MM.1S (cell line): ENCODE measurements at regions not wholly inside any gene's neighbourhood (a gene's known extent, or its start where the extent isn't known, plus 50 kb on each side); places are given as distances from the start of the nearest gene placed in this dataset.

ENCODE experiments used
- DNase-seq: peaks from one replicate; pipeline ENCODE4 v3.0.0-alpha.2; 2015
- H2AFZ ChIP-seq: fragments of 300-600 bp; sonication (generic); 2 replicates; pipeline ENCODE4 v1.6.0; 2016; ENCODE audit warnings: antibody characterized with exemption, low read length
- H3F3A ChIP-seq: fragments of 300-600 bp; sonication (generic); 2 replicates; pipeline ENCODE4 v1.6.1; 2016; ENCODE audit warnings: mild to moderate bottlenecking, antibody characterized with exemption, low read length, moderate library complexity, mixed read lengths; ENCODE audit not compliant: insufficient read depth
- H3K27ac ChIP-seq: fragments of 300-600 bp; sonication (generic); 2 replicates; pipeline ENCODE4 v1.5.1; 2016; ENCODE audit warnings: mild to moderate bottlenecking, low read length
- H3K27me3 ChIP-seq: fragments of 300-600 bp; sonication (generic); replicated peaks from 2 replicates; pipeline ENCODE4 v1.6.0; 2016; ENCODE audit warnings: low read length; ENCODE audit not compliant: insufficient read depth
- H3K36me3 ChIP-seq: fragments of 300-600 bp; sonication (generic); replicated peaks from 2 replicates; pipeline ENCODE4 v1.6.1; 2016; ENCODE audit warnings: mild to moderate bottlenecking, low read length, mixed read lengths; ENCODE audit not compliant: insufficient read depth
- H3K4me1 ChIP-seq: fragments of 300-600 bp; sonication (generic); 2 replicates; pipeline ENCODE4 v1.6.1; 2016; ENCODE audit warnings: low read length, mixed read lengths
- H3K4me2 ChIP-seq: fragments of 300-600 bp; sonication (generic); 2 replicates; pipeline ENCODE4 v1.6.0; 2016; ENCODE audit warnings: low read depth, low read length
- H3K4me3 ChIP-seq: fragments of 300-600 bp; sonication (generic); 2 replicates; pipeline ENCODE4 v1.5.1; 2016; ENCODE audit warnings: low read length, mixed read lengths
- H3K79me2 ChIP-seq: fragments of 300-600 bp; sonication (generic); 2 replicates; pipeline ENCODE4 v1.6.1; 2016; ENCODE audit warnings: mixed run types, low read length, mixed read lengths
- H3K9ac ChIP-seq: fragments of 300-600 bp; sonication (generic); 2 replicates; pipeline ENCODE4 v1.6.1; 2016; ENCODE audit warnings: low read length, mixed read lengths
- H3K9me2 ChIP-seq: fragments of 300-600 bp; sonication (generic); replicated peaks from 2 replicates; pipeline ENCODE4 v1.6.1; 2016; ENCODE audit warnings: mild to moderate bottlenecking, low read length, mixed read lengths; ENCODE audit not compliant: insufficient read depth
- H3K9me3 ChIP-seq: fragments of 300-600 bp; sonication (generic); replicated peaks from 2 replicates; pipeline ENCODE4 v1.6.1; 2016; ENCODE audit warnings: mild to moderate bottlenecking, low read length, mixed read lengths; ENCODE audit not compliant: insufficient read depth
- H4K20me1 ChIP-seq: fragments of 300-600 bp; sonication (generic); 2 replicates; pipeline ENCODE4 v1.6.1; 2016; ENCODE audit warnings: mild to moderate bottlenecking, low read length, moderate library complexity, mixed read lengths; ENCODE audit not compliant: insufficient read depth
- CTCF ChIP-seq: fragments of 300-600 bp; sonication (generic); IDR thresholded peaks from 2 replicates; pipeline ENCODE4 v1.5.1; 2016; ENCODE audit warnings: antibody characterized with exemption, low read length, mixed read lengths
- EZH2 ChIP-seq: fragments of 300-600 bp; sonication (generic); optimal IDR thresholded peaks from 2 replicates; pipeline ENCODE3; 2017; ENCODE audit warnings: low read depth, mild to moderate bottlenecking, antibody characterized with exemption, low read length, mixed read lengths
- EZH2phosphoT487 ChIP-seq: fragments of 300-600 bp; sonication (generic); IDR thresholded peaks from 2 replicates; pipeline ENCODE4 v1.6.1; 2018; ENCODE audit warnings: antibody characterized with exemption, low read length

- Histone ChIP-seq H4K20me1 (no peaks in the 10 kb centered on the region), H3K4me2 (no peak overlapping the region), H3K27me3 (no peaks in the 10 kb centered on the region), H3K4me1 (no peaks in the 10 kb centered on the region), H3K79me2 (no peaks in the 10 kb centered on the region), H3F3A (no peaks in the 10 kb centered on the region), H3K36me3 (no peaks in the 10 kb centered on the region), H3K9me3 (no peaks in the 10 kb centered on the region), H3K9me2 (no peaks in the 10 kb centered on the region), H2AFZ (no peak overlapping the region), H3K9ac (no peak overlapping the region), H3K4me3 (no peak overlapping the region), H3K27ac (no peak overlapping the region)
- no peak for TF ChIP-seq CTCF
- no peak for TF ChIP-seq EZH2
- TF ChIP-seq EZH2phosphoT487, result no peak
- no peak for DNase-seq
These were observed 213.0 kb downstream of the TFAP2A start for GRCh38 chr6:10201606-10202510.

GRCh38 chr6:10196090-10196489 is 218.8 kb downstream of the TFAP2A start:
- no peak overlapping the region for H3K4me2 ChIP-seq
- no peak for TF ChIP-seq EZH2
- no peak for TF ChIP-seq EZH2phosphoT487
- no peak for TF ChIP-seq CTCF
- H4K20me1 ChIP-seq, result no peaks in the 10 kb centered on the region
- no peak overlapping the region for H3K27ac ChIP-seq
- no peaks in the 10 kb centered on the region for H3K79me2 ChIP-seq
- H3K27me3 ChIP-seq, result no peaks in the 10 kb centered on the region
- H3K4me3 ChIP-seq, result no peak overlapping the region
- no peaks in the 10 kb centered on the region for H3K36me3 ChIP-seq
- H3K9me2 ChIP-seq, result no peaks in the 10 kb centered on the region
- H3K4me1 ChIP-seq, result no peaks in the 10 kb centered on the region
- no peak overlapping the region for H2AFZ ChIP-seq
- DNase-seq, result no peak
- no peak overlapping the region for H3K9ac ChIP-seq
- no peaks in the 10 kb centered on the region for H3K9me3 ChIP-seq
- H3F3A ChIP-seq, result no peaks in the 10 kb centered on the region

GRCh38 chr6:10194816-10195672 is 219.8 kb downstream of the TFAP2A start:
- Histone ChIP-seq H3K4me1 (no peaks in the 10 kb centered on the region), H3K79me2 (no peaks in the 10 kb centered on the region), H3K9ac (no peak overlapping the region), H3K4me2 (no peak overlapping the region), H3K9me3 (no peaks in the 10 kb centered on the region), H4K20me1 (no peaks in the 10 kb centered on the region), H3F3A (no peaks in the 10 kb centered on the region), H2AFZ (no peak overlapping the region), H3K4me3 (no peak overlapping the region), H3K27ac (no peak overlapping the region), H3K27me3 (no peaks in the 10 kb centered on the region), H3K9me2 (no peaks in the 10 kb centered on the region), H3K36me3 (no peaks in the 10 kb centered on the region)
- no peak for DNase-seq
- no peak for TF ChIP-seq CTCF
- TF ChIP-seq EZH2phosphoT487, result no peak
- no peak for TF ChIP-seq EZH2
